ENCODE measurements at regions not wholly inside any gene's neighbourhood (a gene's known extent, or its start where the extent isn't known, plus 50 kb on each side); places are given as distances from the start of the nearest gene placed in this dataset.

DNA sequence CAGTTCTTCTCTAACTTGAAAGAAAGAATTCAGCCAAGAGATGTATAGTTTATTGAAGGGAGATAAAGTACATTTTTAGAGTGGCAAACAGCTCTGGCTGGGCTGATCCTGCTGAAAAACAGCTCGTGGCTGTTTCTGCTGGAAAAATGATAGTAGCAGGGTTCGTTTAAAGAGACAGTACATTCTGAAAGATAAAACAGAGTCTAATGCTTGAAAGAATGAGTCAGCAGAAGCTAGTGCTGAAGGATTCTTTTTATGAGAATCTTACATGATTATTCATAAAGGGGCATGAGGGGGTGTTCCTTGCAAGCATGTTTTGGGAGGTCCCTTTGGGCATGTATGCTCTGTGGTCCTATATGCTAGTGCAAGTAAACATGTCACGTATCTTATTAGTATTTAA, 790.0 kb downstream of the PCDH18 start:
- no peak for DNase-seq

DNA sequence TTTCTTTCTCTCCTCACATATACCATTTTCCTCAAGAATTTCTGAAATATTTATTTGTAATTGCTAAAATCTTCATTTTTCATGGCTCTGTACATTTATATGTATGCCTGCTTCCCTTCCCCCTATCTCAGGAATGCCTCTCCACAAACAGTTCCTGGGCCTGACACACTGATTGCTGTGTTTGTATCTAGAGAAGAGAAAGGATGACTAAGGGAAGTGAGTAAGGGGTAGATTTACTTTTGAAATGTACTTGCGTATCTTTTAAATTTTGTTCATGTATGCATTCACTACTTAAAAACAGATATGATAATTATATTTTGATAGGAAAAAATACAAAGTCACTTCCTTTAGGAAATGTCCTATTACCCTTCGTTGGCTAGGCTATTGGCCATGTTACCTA, 790.8 kb downstream of the PCDH18 start:
- DNase-seq = no peak

DNA sequence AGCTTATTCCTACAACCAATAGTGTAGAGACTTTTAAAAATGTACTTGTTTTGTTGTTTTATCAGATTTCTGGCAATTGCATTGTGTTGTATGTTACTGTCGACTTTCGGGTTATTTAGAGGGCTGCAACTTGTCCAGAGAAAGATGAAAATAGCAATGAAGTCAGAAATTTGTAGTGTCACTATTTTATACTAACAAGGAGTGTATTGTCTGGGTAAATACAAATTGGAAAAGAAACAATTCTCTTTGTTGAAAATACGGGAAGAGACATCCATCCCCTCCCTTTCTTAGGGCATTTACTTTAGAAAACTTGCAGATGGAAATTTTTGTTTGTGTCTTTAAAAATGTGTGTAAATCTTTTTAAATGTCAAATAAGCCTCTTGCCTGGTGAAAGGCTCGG, 792.0 kb downstream of the PCDH18 start:
- no peak for DNase-seq

DNA sequence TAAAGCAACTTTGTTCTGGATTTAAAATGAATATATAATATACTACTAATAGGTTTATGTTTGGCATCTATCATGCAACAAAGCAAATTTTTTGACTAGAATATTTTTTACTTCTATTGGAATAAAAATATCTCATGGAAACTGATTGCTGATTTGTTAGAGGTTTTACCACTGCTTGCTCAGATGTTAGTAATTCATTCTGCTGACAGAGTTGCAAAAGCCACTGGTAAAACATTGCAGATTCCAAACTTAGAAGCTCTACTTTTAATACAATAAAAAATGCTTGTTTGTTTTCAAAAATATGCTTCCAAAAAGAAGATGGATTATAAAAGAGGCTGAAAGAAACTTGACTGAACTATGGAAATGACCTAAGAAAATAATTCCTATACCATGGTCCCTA, 795.2 kb downstream of the PCDH18 start:
- no peak for DNase-seq

DNA sequence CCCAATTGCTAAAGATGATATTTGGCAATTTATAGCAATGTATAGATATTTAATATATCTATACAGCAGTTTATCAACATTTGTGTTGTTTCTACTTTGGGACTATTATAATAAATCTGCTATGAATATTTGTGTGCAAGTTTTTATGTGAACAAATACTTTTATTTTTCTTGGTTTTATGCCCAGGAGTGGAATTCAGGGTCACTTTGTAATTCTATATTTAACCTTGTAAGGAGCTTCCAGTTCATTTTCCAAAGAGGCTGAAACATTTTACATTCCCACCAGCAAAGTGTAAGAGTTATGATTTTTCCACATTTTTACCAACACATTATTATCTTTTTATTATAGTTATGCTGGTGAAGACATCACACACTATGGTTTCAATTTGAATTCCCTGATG, 801.3 kb downstream of the PCDH18 start:
- no peak for DNase-seq

DNA sequence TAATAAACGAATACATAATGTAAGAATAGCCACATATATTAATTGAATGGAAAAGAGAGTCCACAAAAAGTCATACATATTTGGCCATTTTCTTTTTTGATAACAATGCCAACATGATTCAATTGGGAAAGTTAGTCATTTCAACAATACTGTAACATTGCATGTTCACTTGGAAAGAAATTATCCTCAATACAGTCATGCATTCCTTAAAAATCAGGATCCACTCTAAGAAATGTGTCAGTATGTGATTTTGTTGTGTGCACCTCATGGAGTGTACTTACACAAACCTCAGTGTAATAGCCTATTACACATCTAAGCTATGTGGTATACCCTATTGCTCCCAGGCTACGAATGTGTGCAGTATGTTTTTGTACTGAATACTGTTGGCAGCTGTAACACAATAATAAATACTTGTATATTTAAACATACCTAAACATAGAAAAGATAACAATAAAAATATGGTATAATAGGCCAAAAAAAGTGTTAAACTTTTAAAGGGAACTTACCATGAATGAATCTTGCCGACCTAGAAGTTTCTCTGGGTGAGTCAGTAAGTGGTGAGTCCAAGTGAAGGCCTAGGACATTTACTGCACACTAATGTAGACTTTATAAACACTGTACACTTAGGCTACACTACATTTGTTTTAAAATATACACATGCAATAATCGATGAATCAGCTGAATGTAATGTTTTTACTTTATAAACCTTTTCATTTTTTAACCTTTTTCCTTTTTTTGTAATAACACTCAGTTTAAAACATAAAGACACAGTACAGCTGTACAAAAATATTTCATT, 806.8 kb downstream of the PCDH18 start:
- DNase-seq = no peak

DNA sequence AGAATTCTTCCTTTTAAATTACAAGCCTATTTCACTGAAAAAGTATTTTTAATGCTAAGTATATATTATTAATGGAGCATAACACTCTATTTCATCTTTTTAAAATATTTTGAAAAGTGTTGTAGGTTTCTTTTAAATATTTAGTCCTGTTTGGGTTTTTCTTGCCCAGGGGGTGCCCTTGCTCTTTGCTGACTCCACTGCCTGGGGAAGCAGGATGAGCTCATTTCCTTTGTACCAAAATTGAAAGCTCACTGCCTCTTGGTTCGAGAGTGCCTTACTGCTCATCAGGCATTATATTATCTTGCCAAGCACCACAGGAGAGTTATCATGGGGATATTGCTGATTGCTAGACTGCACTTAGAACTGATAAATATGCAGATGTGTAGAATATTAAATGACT, 819.2 kb downstream of the PCDH18 start:
- no peak for DNase-seq

DNA sequence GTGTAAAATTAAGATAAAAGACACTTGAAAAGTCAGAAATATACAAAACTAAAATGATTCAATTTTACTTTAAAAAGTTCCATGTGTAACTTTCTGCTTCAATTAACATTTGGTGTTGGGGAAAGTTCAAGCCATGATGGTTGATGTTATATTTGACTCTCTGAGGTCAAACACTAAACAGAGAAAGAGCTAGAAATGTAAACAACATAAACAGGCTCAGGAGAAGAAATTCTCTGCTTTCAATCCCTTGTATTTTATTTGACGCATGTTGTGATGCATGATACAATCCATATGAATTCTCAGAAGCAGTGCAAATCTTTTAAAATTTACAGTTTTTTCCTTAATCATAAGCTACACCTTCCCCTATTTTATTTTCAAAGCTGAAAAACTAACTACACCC, 822.4 kb downstream of the PCDH18 start:
- no peak for DNase-seq

DNA sequence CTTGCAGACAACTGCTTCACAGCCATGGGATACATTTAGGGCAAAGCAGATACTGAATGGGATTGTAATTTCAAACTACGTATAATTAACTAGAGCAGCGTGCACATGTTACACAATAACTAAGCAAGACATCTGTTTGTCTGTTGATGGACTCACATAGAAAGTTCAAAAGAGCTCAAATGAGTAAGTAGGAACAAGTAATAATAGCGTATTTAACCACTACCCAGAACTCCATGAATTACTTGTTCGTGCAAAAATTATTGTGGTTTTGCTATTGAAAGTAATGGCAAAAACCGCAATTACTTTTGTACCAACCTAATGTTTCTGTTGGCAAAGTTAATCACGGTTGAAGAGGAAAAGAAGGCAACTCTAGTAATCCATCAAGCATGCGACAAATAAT, 825.4 kb downstream of the PCDH18 start:
- no peak for DNase-seq

DNA sequence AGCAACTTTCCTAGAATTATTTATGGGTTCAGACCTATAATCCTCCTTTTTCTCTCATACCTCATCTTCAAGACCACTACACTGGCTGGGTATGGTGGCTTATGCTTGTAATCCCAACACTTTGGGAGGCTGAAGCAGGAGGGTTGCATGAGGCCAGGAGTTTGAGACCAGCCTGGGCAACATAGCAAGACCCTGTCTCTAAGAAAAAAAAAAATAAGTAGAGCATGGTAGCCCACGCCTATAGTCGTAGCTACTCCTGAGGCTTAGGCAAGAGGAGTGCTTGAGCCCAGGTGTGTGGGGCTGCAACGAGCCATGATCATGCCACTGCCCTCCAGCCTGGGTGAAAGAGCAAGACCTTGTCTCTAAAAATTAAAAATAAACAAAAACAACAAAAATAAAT, 832.4 kb downstream of the PCDH18 start:
- no peak for DNase-seq

DNA sequence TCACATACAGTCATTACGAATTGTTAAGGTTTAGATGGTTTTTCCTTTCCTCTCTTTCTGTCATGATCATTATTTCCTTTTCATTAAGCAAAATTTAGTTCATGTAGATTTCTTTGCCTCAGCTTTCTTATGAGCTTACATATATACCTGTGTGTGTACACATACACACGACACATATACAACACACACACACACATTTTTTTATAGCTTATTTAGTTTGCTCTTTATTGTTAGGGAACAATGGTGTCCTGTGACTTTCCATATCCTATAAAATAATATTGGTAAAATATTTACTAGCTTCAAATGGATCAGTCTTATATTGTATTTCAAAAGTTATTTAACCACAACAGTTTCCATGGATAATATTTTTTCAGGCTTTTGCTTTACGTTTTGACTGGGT, 840.7 kb downstream of the PCDH18 start:
- no peak for DNase-seq

DNA sequence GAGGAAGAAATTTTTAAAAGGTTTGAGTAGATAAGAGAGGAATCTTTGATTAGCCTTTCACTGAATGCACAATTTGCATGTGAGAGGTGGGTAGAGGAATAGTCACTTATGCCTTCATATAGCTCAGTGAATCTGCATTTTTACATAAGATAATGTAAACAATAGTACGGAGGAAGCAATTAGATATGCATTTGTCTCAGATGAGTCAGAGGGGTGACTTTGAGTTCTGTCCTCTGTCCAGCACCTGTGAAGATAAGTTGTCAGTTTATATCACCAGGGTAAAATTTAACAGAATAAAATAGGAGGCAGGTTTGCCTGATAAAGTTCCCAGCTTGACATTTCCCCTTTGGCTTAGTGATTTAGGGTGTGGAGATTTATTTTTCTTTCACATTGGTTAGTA, 841.9 kb downstream of the PCDH18 start:
- DNase-seq = no peak

DNA sequence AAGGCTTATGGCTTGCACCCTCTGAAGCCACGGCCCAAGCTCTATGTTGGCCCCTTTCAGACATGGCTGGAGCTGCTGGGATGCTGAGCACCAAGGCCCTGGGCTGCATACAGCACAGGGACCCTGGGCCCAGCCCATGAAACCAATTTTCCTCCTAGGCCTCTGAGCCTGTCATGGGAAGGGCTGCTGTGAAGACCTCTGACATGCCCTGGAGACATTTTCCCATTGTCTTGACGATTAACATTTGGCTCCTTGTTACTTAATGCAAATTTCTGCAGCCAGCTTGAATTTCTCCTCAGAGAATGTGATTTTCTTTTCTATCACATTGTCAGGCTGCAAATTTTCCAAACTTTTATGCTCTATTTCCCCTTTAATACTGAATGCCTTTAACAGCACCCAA, 844.7 kb downstream of the PCDH18 start:
- DNase-seq = no peak

DNA sequence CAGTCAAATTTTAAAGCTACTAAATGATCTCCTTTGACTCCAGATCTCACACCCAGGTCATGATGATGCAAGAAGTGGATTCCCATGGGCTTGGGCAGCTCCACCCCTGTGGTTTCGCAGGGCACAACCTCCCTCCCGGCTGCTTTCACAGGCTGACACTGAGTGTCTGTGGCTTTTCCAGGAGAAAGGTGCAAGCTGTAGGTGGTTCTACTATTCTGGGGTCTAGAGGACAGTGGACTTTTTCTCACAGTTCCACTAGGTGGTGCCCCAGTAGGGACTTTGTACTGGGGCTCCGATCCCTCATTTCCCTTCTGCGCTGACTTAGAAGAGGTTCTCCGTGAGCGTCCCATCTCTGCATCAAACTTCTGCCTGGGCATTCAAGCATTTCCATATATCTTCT, 845.2 kb downstream of the PCDH18 start:
- DNase-seq = no peak

DNA sequence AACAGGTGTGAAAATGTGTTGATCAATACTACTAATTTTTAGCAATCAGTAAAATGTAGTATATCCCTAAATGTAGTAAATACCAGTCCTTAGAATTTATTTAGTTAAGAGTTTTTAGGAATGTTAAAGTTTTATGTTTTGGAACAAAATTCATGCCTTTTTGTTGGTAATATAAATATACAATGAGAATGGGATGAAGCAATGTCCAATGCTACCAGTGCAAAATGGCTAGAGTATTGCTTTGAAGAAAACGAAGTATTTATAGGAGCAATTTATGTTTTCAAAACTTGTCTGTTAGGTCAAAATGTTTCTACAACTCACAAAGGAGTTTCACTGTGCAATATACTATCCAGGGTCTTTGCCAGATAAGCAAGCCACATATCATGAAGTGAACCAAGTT, 851.5 kb downstream of the PCDH18 start:
- no peak for DNase-seq

DNA sequence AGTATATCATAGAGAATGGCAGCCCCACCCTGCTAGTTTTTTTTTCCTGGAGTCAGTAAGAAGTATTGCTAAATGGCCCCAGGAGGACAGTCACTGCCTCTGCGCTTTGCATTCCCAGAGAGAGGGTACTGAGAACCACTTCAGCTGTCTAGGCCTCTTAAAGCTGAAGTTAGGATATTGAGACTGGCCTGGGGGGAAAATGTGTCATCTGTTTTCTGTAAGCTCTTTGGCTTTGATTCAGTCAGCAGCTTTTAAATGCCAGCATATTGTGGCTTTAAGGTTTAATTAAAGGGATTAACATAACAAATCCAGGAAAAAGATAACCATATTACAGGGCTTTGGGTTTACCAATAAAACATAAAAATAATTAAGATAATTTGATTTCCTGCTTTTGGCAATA, 852.0 kb downstream of the PCDH18 start:
- DNase-seq = no peak

DNA sequence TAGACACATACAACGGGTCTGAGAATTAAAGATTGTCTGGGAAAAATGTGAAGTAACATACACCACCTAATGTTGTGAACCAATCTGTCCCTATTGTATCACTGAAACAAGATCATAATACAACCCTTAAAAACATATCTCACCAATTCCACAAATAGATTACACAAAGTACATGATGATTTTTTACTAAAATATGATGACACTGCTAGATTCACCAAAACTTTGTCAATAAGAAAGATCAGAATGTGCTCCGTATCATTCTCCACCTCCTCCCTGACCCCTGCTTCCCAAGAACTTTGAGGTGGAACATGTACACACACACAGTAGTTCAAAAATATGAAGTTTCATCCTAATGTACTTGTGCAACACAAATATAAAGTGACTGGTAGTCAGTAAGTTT, 862.0 kb downstream of the PCDH18 start:
- no peak for DNase-seq

DNA sequence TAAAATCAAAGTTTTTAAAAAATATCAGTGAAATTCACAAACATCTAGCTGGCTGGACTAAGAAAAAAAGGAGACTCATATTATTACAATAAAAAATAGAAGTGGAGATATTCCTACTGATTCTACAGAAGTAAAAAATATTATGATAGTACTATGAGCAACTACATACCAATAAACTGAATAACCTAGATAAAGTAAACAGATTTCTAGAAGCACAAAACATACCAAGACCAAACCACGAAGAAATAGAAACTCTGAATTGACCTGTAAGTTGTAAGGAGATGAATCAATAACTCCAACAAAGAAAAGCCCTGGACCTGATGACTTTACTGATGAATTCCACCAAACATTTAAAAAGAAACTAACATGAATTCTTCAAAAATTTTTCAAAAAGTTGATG, 867.3 kb downstream of the PCDH18 start:
- no peak for DNase-seq

DNA sequence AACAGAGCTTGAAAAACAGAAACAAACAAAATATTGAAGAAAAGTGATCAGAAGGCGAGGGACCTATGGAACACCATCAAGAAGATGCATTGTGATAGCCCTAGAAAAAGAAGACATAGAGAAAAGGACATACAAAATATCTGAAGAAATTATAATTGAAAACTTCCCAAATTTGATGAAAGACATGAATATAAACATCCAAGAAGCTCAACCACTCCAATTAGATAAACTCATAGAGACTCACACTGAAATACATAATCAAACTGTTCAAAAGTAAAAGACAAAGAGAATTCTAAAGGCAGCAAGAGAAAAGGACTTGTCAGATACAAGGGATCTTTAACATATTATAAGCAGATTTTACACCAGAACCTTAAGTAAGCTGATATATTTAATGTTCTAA, 869.8 kb downstream of the PCDH18 start:
- DNase-seq = no peak

DNA sequence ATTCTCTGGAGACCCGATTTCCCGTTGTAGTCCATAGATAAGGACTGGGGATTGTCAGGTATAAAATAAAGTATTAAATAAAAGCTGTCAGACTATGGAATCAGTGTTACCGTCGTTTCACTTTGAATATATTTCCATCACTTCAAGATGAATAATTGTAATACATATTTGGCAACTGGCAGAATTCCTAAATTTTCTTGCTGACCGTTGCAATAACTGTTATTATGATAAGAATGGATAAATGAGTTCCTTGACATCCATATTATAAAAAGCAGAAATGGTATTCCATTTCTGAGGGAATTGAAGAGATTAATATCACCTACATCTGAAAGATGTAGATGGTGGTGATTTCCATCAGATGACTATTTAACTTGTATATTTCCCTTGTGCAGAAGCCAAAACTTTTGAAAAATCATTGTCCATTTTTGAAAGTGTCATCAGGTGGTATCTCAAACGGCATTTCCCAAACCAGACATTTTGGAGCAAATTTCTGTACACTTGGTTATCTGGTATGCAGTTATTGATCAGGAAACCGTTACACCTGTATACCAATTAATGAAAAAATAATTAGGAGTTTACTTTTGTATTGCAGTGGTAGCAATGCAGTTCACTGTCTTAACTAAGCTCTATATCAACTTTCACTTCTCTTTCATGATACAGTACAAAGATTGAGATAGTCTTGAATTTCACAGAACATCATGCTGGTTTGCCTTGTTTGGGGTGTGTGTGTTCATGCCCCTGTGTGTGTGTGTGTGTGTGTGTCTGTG, 878.5 kb downstream of the PCDH18 start:
- DNase-seq = no peak

DNA sequence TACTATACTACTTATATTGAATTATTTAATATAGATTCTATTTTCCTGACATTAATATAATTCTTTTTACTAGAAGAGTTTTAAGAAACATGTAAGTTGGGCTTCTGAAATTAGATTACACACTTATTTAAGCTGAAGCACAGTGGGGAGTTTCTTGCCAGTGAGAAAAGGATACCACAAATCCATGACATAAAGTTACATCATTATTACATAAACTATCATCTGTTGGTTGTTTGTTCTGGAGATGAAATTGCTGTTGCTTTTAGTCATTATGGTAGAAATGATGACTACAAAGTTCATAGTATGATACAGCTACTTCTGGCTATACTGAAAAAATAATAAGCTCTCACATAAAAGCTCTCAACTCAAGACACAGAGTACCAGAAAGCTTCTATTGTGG, 880.4 kb downstream of the PCDH18 start:
- no peak for DNase-seq

DNA sequence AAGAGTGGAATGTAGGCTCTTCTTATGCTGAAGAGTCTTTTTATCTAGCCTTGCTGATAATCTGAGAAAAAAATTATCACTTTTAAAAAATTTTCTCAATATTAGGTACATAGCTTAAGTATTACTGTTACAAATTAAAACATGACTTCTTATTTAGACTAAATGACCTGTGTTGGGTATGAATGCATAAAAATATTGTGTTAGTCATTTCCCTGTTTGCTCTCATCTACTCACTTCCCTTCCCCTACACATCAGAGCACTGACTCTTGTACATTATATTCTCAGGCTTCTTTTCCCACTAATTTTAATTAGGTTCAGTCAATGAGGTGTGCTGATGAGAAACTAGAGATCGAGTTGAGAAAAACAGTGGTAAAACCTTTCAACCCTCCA, 881.0 kb downstream of the PCDH18 start:
- no peak for DNase-seq

DNA sequence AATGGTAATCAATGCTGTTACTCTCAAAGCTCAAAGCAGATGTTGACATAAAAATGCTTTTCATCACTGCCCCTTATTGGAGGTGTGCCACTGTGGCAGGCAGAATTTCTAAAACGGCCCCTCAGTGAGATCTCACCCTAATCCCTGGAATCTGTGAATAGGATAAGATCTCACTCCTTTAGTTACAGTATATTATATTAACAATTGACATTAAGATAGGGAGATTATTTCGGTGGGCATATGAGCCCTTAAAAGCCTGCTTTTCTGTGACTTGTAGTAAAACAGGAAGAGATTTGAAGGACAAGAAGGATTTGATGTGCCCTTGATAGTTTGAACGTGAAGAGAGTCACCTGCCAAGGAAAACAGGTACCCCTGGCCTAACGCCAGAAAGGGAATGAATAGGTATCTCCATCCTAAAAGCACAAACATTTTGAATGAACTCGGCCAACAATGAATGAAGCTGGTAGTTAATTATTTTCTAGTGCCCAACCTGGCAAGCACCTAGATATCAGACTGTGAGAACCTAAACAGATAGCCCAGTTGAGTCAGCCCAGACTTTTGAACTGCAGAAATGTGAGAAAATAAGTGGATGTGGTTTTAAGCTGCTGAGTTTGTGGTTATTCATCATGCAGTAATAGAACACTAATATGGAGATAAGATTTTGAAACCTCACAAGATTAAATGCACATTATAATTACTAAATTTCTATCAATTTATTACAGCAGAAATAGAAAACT, 881.6 kb downstream of the PCDH18 start:
- DNase-seq = no peak

DNA sequence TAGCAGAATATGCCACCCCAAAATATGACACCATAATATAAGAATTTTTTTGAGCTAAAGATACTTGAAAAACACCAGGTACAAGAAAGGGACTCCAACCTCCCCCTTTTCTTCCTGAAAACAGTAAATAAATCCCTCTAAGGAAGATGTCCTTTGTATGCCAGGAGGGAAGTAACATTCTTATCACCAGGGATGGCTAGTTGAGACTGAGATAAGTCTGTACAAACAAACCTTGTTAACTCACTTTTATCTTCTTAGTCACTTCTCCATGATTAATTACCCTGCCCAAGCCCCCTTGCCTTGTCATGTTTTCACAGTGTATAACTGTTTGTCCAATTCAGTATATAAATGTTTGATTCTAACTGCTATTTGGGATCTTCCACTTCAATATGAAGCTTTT, 888.0 kb downstream of the PCDH18 start:
- DNase-seq = no peak

Data from left hindlimb (tissue), 1 donor.